ENCODE measurements at regions not wholly inside any gene's neighbourhood (a gene's known extent, or its start where the extent isn't known, plus 50 kb on each side); places are given as distances from the start of the nearest gene placed in this dataset.

- H3K4me3 ChIP-seq (ENCODE audit: low read depth, low read length): no peak overlapping the region
- TF ChIP-seq CTCF (IDR thresholded peaks at IDR 0.05; ENCODE audit: low read depth, low read length): no peak
These were observed 212.8 kb downstream of the IPMK start for GRCh38 chr10:58054881-58055280.

- H3K4me3 ChIP-seq (ENCODE audit: low read depth, low read length): no peak overlapping the region
- TF ChIP-seq CTCF (IDR thresholded peaks at IDR 0.05; ENCODE audit: low read depth, low read length): no peak
These were observed 214.9 kb downstream of the IPMK start for GRCh38 chr10:58052772-58053171.

GRCh38 chr10:58050575-58050974 lies 217.1 kb downstream of the IPMK start:
- TF ChIP-seq CTCF (IDR thresholded peaks at IDR 0.05; ENCODE audit: low read depth, low read length): no peak
- H3K4me3 ChIP-seq (ENCODE audit: low read depth, low read length): no peak overlapping the region

- no peak overlapping the region for H3K4me3 ChIP-seq (ENCODE audit: low read depth, low read length)
- no peak for TF ChIP-seq CTCF (IDR thresholded peaks at IDR 0.05; ENCODE audit: low read depth, low read length)
These were observed 218.8 kb downstream of the IPMK start for GRCh38 chr10:58048936-58049335.

GRCh38 chr10:58044072-58044471 lies 223.6 kb downstream of the IPMK start:
- no peak for TF ChIP-seq CTCF (IDR thresholded peaks at IDR 0.05; ENCODE audit: low read depth, low read length)
- H3K4me3 ChIP-seq (ENCODE audit: low read depth, low read length): no peak overlapping the region

GRCh38 chr10:58041901-58042300 lies 225.8 kb downstream of the IPMK start:
- H3K4me3 ChIP-seq (ENCODE audit: low read depth, low read length): no peak overlapping the region
- no peak for TF ChIP-seq CTCF (IDR thresholded peaks at IDR 0.05; ENCODE audit: low read depth, low read length)

GRCh38 chr10:58030208-58030607 lies 237.5 kb downstream of the IPMK start:
- no peak for TF ChIP-seq CTCF (IDR thresholded peaks at IDR 0.05; ENCODE audit: low read depth, low read length)

More at GRCh38 chr10:58030208-58030607, 237.5 kb downstream of the IPMK start:
- no peak overlapping the region for H3K4me3 ChIP-seq (ENCODE audit: low read depth, low read length)
